ENCODE measurements at regions not wholly inside any gene's neighbourhood (a gene's known extent, or its start where the extent isn't known, plus 50 kb on each side); places are given as distances from the start of the nearest gene placed in this dataset.

DNA sequence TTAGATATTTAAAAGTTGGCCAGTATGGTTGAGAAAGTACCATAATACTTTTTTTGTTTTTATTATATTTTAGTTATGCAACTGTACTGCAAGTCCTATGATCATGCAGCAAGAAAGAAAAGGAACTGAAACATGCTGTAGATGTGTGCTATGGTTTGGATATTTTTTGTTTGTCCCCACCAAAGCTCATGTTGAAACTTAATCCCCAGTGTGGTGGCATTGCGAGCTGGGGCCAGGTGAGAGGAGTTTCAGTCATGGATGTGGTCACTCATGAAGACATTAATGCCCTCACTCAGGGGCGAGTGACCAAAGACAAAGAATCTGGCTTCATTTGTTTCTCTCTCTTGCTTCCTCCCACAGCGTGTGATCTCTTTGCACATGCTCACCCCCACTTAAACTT lies 393.9 kb downstream of the PAX1 start (continued):
- no peak for TF ChIP-seq TERF1 (CRISPR knock-in tag; IDR thresholded peaks at IDR 0.05)
- TF ChIP-seq ZNF160 (CRISPR knock-in tag; IDR thresholded peaks at IDR 0.05): no peak

DNA sequence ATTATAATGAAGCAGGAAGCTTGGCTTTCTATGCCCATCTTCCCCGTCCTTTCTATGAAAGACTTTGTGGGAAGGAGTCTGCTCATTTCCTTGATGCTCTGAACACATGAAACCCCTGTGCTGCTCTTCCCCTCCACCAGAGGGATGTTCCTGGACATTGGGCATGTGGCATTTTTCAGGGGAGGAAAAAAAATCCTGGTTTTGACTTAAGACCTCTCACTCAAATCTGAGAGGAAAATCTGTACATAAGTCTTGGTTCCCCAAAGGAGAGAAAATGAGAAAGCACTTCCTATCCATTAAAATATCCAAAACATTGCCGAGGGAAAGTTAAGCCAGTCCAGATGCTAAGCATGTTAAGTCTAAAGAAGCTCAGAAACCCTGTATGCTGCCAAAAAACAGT lies 393.0 kb downstream of the PAX1 start:
- TF ChIP-seq NCOR1 (IDR thresholded peaks at IDR 0.05; ENCODE audit: borderline replicate concordance, low read length): no peak
- no peak for TF ChIP-seq U2AF1 (optimal IDR thresholded peaks at IDR 0.05; ENCODE audit: low read depth, low read length)
- TF ChIP-seq ZNF574 (CRISPR knock-in tag; IDR thresholded peaks at IDR 0.05): no peak
- no peak for TF ChIP-seq MTA1 (CRISPR knock-in tag; IDR thresholded peaks at IDR 0.05; ENCODE audit: borderline replicate concordance)
- TF ChIP-seq AHR (CRISPR knock-in tag; IDR thresholded peaks at IDR 0.05): no peak
- no peak for TF ChIP-seq MAFK (conservative IDR thresholded peaks at IDR 0.05 in 1 of 2, IDR thresholded peaks at IDR 0.05 in 1 of 2; ENCODE audit: low read length in 2 of 2)
- TF ChIP-seq, protein P1, sequence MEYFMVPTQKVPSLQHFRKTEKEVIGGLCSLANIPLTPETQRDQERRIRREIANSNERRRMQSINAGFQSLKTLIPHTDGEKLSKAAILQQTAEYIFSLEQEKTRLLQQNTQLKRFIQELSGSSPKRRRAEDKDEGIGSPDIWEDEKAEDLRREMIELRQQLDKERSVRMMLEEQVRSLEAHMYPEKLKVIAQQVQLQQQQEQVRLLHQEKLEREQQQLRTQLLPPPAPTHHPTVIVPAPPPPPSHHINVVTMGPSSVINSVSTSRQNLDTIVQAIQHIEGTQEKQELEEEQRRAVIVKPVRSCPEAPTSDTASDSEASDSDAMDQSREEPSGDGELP (IDR thresholded peaks at IDR 0.05; ENCODE audit: borderline replicate concordance, low read depth): no peak
- TF ChIP-seq PAX8 (CRISPR knock-in tag; IDR thresholded peaks at IDR 0.05; ENCODE audit: borderline replicate concordance): no peak
- TF ChIP-seq, protein P2, sequence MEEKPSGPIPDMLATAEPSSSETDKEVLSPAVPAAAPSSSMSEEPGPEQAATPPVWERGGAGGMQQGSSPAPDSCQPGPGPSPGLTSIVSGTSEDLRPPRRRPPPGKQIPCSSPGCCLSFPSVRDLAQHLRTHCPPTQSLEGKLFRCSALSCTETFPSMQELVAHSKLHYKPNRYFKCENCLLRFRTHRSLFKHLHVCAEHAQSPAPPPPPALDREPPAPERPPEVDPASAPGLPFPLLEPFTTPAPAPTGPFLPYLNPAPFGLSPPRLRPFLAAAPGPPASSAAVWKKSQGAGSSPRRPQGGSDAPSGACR (CRISPR knock-in tag; IDR thresholded peaks at IDR 0.05): no peak
- no peak for TF ChIP-seq ZNF569 (CRISPR knock-in tag; IDR thresholded peaks at IDR 0.05; ENCODE audit: borderline replicate concordance)
- TF ChIP-seq HIVEP1 (CRISPR knock-in tag; IDR thresholded peaks at IDR 0.05): no peak
- no peak for TF ChIP-seq ISL2 (CRISPR knock-in tag; IDR thresholded peaks at IDR 0.05)
- no peak for TF ChIP-seq TBX2 (CRISPR knock-in tag; IDR thresholded peaks at IDR 0.05; ENCODE audit: borderline replicate concordance)
- TF ChIP-seq EZH2 (conservative IDR thresholded peaks at IDR 0.05; ENCODE audit: low read depth, low read length): no peak
- TF ChIP-seq IRX3 (CRISPR knock-in tag; IDR thresholded peaks at IDR 0.05; ENCODE audit: borderline replicate concordance, low read depth): no peak
- H2AFZ ChIP-seq (ENCODE audit: low read length): no peak overlapping the region
- ChIA-PET CTCF (ENCODE audit: low intra/inter-chr PET ratio, low total read pairs) (no interaction called here), POLR2A (no interaction called here)
- no peaks in the 10 kb centered on the region for H3K79me2 ChIP-seq (ENCODE audit: insufficient read depth, low read length)
- H4K20me1 ChIP-seq (ENCODE audit: insufficient read depth, low read length): no peaks in the 10 kb centered on the region
- H3K36me3 ChIP-seq (replicated peaks in 1 of 2; ENCODE audit: control insufficient read depth in 1 of 2, insufficient read depth in 2 of 2, low read length in 2 of 2): no peaks in the 10 kb centered on the region
- H3K27ac ChIP-seq (ENCODE audit: extremely low read length, insufficient read depth, low read length): no peak overlapping the region
- no peak for DNase-seq (ENCODE audit: low spot score)
- intact Hi-C loops (cut with micrococcal nuclease; ENCODE audit: unreplicated experiment): no loop called here
- BruUV-seq (replicated peaks): no TSS peak
- no peak overlapping the region for H3K4me2 ChIP-seq (ENCODE audit: low read depth, low read length)
- H3K4me1 ChIP-seq (ENCODE audit: insufficient read depth, low read length): no peaks in the 10 kb centered on the region
- ATAC-seq: no peak
- no peak for FAIRE-seq
- no peak overlapping the region for H3K9ac ChIP-seq (ENCODE audit: insufficient read depth, low read depth, low read length)
- H3K9me3 ChIP-seq (ENCODE audit: low read length): peaks cover under 1% of the 10 kb centered on the region
- no peaks in the 10 kb centered on the region for H3K27me3 ChIP-seq (ENCODE audit: control insufficient read depth in 1 of 2, insufficient read depth in 2 of 2, low read length in 2 of 2)
- 15% methylated on average over 2 of the region's 2 CpGs for WGBS (ENCODE audit: low lambda C conversion rate)
- H3K4me3 ChIP-seq (replicated peaks in 1 of 3; ENCODE audit: insufficient read depth in 1 of 3, low read depth in 2 of 3, low read length in 3 of 3): no peak overlapping the region
- in situ Hi-C loops (cut with HindIII; ENCODE audit: extremely low pct_ligation_motif_present, low pct_unique_long_range_greater_than_20kb): no loop called here

Measured in HepG2 (cell line).